ENCODE measurements at regions not wholly inside any gene's neighbourhood (a gene's known extent, or its start where the extent isn't known, plus 50 kb on each side); places are given as distances from the start of the nearest gene placed in this dataset.

GRCh38 chr3:162555761-162556160 is 1059.2 kb downstream of the OTOL1 start:
- no peak for DNase-seq (ENCODE audit: low read depth)
- H3K27me3 ChIP-seq (ENCODE audit: insufficient read depth, low read length) = no peaks in the 10 kb centered on the region
- H3K27ac Mint-ChIP-seq (ENCODE audit: unreplicated experiment) = no peak overlapping the region
- H4K20me1 ChIP-seq (ENCODE audit: insufficient read depth, low read length) = no peaks in the 10 kb centered on the region
- peaks cover 4% of the 10 kb centered on the region for H3K9me3 Mint-ChIP-seq (ENCODE audit: unreplicated experiment)
- H3K4me3 Mint-ChIP-seq (ENCODE audit: unreplicated experiment) = no peak overlapping the region
- no peak overlapping the region for H3K27ac ChIP-seq (ENCODE audit: low read depth, low read length)
- no peak for TF ChIP-seq EZH2 (IDR thresholded peaks at IDR 0.05; ENCODE audit: insufficient read depth, low read length)
- no peak for TF ChIP-seq CTCF (IDR thresholded peaks at IDR 0.05; ENCODE audit: insufficient read depth, low read depth, low read length)
- no peak for FAIRE-seq
- H3K4me3 ChIP-seq (ENCODE audit: insufficient read depth, low read depth, low read length) = no peak overlapping the region
- H3K4me1 Mint-ChIP-seq (ENCODE audit: low read depth, unreplicated experiment) = no peaks in the 10 kb centered on the region
- H3K79me2 ChIP-seq (ENCODE audit: insufficient read depth, low read length) = no peaks in the 10 kb centered on the region
- no peaks in the 10 kb centered on the region for H3K4me1 ChIP-seq (ENCODE audit: insufficient read depth, low read length)
- no peak overlapping the region for H2AFZ ChIP-seq (ENCODE audit: low read depth, low read length)
- no peaks in the 10 kb centered on the region for H3K9me3 ChIP-seq (ENCODE audit: insufficient read depth, low read depth, low read length)
- no peaks in the 10 kb centered on the region for H3K27me3 Mint-ChIP-seq (ENCODE audit: low read depth, unreplicated experiment)
- H3K36me3 Mint-ChIP-seq (ENCODE audit: low read depth, unreplicated experiment) = no peaks in the 10 kb centered on the region
- no peaks in the 10 kb centered on the region for H3K36me3 ChIP-seq (ENCODE audit: insufficient read depth, low read length)
- H3K4me2 ChIP-seq (ENCODE audit: low read length) = no peak overlapping the region
- H3K9ac ChIP-seq (ENCODE audit: low read length) = no peak overlapping the region

- TF ChIP-seq CTCF (IDR thresholded peaks at IDR 0.05; ENCODE audit: insufficient read depth, low read depth, low read length) = no peak
- TF ChIP-seq EZH2 (IDR thresholded peaks at IDR 0.05; ENCODE audit: insufficient read depth, low read length) = no peak
- Mint-ChIP-seq H3K36me3 (ENCODE audit: low read depth, unreplicated experiment) (no peaks in the 10 kb centered on the region), H3K27me3 (ENCODE audit: low read depth, unreplicated experiment) (no peaks in the 10 kb centered on the region), H3K9me3 (ENCODE audit: unreplicated experiment) (peaks cover 4% of the 10 kb centered on the region), H3K4me3 (ENCODE audit: unreplicated experiment) (no peak overlapping the region), H3K27ac (ENCODE audit: unreplicated experiment) (no peak overlapping the region), H3K4me1 (ENCODE audit: low read depth, unreplicated experiment) (no peaks in the 10 kb centered on the region)
- Histone ChIP-seq H4K20me1 (ENCODE audit: insufficient read depth, low read length) (no peaks in the 10 kb centered on the region), H3K4me1 (ENCODE audit: insufficient read depth, low read length) (no peaks in the 10 kb centered on the region), H3K27me3 (ENCODE audit: insufficient read depth, low read length) (no peaks in the 10 kb centered on the region), H2AFZ (ENCODE audit: low read depth, low read length) (no peak overlapping the region), H3K27ac (ENCODE audit: low read depth, low read length) (no peak overlapping the region), H3K79me2 (ENCODE audit: insufficient read depth, low read length) (no peaks in the 10 kb centered on the region), H3K36me3 (ENCODE audit: insufficient read depth, low read length) (no peaks in the 10 kb centered on the region), H3K4me2 (ENCODE audit: low read length) (no peak overlapping the region), H3K9ac (ENCODE audit: low read length) (no peak overlapping the region), H3K9me3 (ENCODE audit: insufficient read depth, low read depth, low read length) (no peaks in the 10 kb centered on the region), H3K4me3 (ENCODE audit: insufficient read depth, low read depth, low read length) (no peak overlapping the region)
- DNase-seq (ENCODE audit: low read depth) (no peak), FAIRE-seq (no peak)
Observed at GRCh38 chr3:162558016-162558415, 1061.4 kb downstream of the OTOL1 start.

GRCh38 chr3:162568706-162569105 is 1072.1 kb downstream of the OTOL1 start:
- H3K9ac ChIP-seq (ENCODE audit: low read length) = no peak overlapping the region
- H3K27ac ChIP-seq (ENCODE audit: low read depth, low read length) = no peak overlapping the region
- FAIRE-seq (no peak), DNase-seq (ENCODE audit: low read depth) (no peak)
- H3K79me2 ChIP-seq (ENCODE audit: insufficient read depth, low read length) = no peaks in the 10 kb centered on the region
- peaks cover 3% of the 10 kb centered on the region for H3K27me3 Mint-ChIP-seq (ENCODE audit: low read depth, unreplicated experiment)
- no peak overlapping the region for H3K4me3 ChIP-seq (ENCODE audit: insufficient read depth, low read depth, low read length)
- H3K27me3 ChIP-seq (ENCODE audit: insufficient read depth, low read length) = no peaks in the 10 kb centered on the region
- no peaks in the 10 kb centered on the region for H3K4me1 ChIP-seq (ENCODE audit: insufficient read depth, low read length)
- no peak overlapping the region for H3K4me3 Mint-ChIP-seq (ENCODE audit: unreplicated experiment)
- H3K9me3 Mint-ChIP-seq (ENCODE audit: unreplicated experiment) = no peaks in the 10 kb centered on the region
- no peak overlapping the region for H3K4me2 ChIP-seq (ENCODE audit: low read length)
- no peaks in the 10 kb centered on the region for H3K9me3 ChIP-seq (ENCODE audit: insufficient read depth, low read depth, low read length)
- H2AFZ ChIP-seq (ENCODE audit: low read depth, low read length) = no peak overlapping the region
- no peaks in the 10 kb centered on the region for H3K36me3 Mint-ChIP-seq (ENCODE audit: low read depth, unreplicated experiment)
- no peaks in the 10 kb centered on the region for H3K4me1 Mint-ChIP-seq (ENCODE audit: low read depth, unreplicated experiment)
- no peaks in the 10 kb centered on the region for H4K20me1 ChIP-seq (ENCODE audit: insufficient read depth, low read length)
- no peaks in the 10 kb centered on the region for H3K36me3 ChIP-seq (ENCODE audit: insufficient read depth, low read length)
- H3K27ac Mint-ChIP-seq (ENCODE audit: unreplicated experiment) = no peak overlapping the region
- TF ChIP-seq EZH2 (IDR thresholded peaks at IDR 0.05; ENCODE audit: insufficient read depth, low read length) = no peak
- TF ChIP-seq CTCF (IDR thresholded peaks at IDR 0.05; ENCODE audit: insufficient read depth, low read depth, low read length) = no peak
